HG02798 (cell line): ENCODE measurements at regions not wholly inside any gene's neighbourhood (a gene's known extent, or its start where the extent isn't known, plus 50 kb on each side); places are given as distances from the start of the nearest gene placed in this dataset.
"Not testable (repeated sequence)": the region's sequence is repeated elsewhere in the genome, so short reads cannot be mapped to it uniquely, and the experiment has no call there.

Source experiments
- ATAC-seq: cut with Tn5 transposase; IDR thresholded peaks from one replicate; pipeline ENCODE4 v1.9.1; 2021; ENCODE audit warnings: mild to moderate bottlenecking; ENCODE audit not compliant: unreplicated experiment, poor library complexity

DNA sequence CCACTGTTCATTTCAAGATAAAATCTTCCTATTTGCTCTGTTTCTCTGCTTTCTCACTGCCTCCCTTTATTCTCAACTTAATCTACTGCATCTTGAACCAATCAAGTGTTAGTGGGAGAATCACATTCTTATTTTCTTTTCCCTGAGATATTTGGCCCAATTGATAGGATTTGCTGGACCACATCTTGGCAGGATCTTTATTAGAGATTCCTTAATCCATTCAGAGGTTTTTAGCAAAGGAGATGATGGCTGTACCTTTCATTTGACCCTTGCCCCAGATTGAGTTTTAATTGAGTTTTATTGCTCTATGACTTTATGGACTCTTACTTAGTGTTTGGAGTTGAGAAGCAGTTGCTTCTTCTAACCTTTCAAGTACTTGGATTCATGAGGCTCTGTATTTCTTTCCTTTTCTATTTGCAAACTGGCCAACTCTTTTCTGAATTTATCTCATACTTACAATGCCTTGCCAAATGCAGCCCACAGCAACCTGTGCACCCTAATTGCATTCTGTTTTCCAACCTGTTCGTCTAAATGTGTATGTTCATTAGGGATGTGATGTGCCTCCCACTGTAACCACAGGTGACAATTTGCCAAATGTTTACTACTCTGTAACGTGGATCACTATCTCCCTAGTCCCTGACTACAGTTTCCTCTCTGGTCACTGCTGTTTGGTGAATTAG lies 274.8 kb upstream of the KAZN start:
- no peak for ATAC-seq

DNA sequence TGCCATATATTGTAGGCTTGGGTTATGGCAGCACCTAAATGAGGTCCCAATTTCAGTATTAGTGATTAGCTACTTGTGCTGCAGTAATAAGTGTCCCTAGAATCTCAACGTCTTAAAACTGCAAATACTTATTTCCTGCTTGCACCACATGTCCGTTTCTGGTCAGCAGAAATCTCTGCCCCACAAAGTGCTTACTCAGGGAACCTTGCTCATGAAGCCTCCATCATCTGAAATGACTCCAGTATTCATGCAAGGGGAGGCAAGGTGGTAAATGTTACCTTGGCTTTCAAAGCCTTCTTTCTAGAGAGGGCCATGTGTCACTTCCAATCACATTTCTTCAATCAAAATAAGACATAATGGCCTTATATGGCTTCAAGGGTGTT lies 274.2 kb upstream of the KAZN start:
- ATAC-seq = no peak

DNA sequence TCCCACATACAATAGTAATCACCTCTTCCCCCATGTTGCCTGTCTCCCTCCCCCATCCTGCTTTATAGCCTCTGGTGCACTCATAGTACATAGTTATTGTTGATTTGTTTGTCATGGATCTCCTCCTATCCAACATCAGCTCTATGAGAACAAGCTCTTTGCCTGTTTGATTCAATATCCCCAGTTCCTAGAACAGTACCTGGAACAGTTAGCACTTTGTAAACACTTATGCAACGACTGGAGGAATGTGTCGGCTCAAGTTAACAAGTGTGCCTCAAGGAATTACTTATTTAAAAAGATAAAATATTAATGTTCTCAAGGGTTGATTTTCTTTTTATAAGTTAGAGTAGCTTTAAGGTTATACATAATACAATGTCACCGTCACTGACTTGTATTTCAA lies 271.6 kb upstream of the KAZN start:
- no peak for ATAC-seq

DNA sequence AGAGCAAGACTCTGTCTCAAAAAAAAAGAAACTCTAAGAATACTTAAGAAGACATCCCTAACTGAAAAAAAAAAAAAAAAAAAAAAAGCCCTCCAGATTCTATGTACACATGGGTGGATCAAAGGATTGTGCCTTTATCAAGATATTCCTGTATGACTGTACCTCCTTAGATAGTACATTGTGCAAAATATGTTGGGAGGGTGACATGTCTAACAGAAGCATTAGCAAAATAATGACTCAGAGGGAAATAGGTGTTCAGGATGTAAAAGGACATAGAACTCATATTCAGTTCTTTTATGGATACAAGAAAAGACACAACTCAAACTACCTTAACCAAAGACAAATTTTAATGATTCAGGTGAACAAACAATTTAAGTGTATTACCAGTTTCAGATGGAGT lies 269.8 kb upstream of the KAZN start:
- no peak for ATAC-seq

DNA sequence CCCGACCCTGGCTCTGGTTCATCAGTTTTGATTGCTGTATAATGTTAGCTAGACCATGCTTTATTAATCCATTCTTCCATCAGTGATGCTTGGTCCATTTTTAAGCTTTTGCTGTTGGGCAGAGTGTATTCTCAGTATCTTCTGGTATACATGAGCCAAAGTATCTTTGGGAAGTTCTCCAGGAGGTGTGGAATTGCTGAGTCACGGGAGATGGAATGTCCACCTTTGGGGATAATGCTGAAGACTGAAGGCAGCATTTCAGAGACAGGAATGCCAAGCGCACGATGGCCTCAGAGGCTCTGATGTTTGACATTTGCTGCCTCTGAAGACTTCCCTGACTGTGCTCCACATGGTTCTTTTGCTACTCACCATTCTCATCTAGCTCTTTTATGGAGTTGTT lies 266.3 kb upstream of the KAZN start:
- ATAC-seq = no peak

DNA sequence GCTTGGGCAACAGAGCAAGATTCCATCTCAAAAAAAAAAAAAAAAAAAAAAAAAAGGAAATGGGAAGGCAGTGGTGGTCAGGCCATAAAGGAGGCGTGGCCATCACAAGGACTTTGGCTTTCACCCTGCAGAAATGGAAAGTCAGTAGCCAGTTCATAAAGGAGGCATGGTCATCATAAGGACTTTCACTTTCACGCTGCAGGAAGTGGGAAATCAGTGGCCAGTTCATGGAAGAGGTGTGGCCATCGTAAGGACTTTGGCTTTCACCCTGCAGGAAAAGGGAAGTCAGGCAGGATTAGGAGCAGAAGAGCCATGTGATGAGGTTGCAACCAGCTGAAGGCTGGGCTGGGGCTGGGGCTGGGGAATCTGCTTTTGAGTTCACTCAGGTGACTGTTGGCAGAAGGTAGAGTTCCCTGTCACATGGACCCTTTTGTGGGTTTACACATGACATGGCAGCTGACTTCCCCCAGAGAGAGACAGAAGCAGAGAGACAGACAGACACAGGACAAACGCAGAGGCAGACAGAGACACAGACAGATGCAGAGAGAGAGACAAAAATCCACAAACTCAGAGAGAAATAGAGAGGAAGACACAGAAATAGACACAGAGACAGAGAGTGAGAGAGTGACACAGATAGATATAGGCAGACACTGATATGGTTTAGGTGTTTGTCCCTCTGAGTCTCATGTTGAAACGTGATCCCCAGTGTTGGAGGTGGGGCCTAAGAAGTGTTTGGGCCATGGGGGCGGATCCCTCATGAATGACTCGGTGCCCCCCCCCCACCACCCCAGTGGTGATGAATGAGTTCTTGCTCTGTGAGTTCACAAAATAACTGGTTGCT lies 263.9 kb upstream of the KAZN start:
- no peak for ATAC-seq

DNA sequence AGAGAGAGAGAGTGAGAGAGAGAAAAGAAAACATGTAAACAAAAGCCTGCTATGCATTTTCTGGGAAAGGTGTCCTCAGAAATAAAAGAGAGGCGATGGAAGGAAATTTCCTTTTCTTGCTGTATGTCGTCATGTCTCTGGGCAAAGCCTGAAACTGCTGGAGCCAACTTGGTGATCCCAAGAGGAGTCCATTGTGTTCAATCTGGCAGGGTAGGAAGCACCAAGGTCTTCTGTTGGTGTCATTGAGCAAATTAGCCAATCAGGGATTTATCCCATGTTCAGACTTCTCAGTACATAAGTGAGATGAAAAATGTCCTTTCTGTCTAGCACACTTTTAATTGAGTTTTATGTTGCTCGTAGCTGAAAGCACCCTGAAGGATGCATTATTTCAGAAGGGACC lies 260.0 kb upstream of the KAZN start:
- ATAC-seq = no peak

DNA sequence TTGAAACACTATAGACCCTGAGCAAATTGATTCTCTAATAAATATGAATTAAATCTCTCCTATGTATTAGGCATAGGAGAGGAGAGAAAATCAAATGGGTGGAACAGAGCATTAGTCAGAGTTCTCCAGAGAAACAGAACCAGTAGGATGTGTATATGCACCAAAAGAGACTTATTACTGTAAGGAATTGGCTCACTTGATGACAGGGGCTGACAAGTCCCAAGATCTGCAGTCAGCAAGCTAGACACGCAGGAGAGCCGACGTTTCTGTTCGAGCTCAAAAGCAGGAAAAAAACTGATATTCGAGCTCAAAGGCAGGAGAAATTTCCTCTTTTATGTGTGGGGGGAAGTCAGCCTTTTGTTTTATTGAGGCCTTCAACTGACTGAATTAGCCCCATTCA lies 259.2 kb upstream of the KAZN start:
- no peak for ATAC-seq

DNA sequence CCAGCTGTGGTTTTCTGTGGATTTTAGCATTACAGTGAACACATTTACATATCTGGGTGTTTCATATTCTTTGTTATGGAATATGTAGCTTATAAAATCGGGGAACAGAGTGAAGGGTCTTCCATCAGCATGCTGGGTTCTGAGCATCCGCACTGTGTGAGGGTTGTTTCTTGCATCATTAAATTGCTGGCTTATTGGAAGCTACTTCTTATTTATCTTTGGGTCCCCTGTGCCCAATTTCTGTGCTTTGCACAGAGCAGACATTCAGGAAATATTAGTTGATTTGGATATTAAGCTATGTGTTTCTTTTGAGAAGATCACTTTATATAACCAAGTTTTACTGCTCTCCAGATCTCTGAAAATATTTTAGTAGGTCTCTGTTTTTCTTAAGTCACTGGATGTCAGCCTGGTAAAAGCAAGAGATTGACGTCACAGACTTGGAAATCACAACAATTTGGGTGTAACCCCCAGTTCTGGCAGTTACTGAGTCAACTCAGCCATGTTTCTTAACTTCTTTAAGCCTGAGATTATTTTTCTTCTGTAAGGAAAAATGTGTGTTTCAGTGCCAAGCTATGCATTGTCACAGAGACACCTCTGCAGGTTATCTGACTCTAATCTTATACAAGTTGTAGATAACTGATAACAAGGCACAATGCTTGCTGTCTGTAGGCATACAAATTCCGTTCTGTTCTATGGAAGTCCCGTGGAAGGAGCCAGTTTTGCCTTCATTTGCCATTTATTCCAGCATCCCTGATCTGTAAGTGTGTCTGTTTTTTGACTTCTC lies 258.3 kb upstream of the KAZN start:
- ATAC-seq = no peak

DNA sequence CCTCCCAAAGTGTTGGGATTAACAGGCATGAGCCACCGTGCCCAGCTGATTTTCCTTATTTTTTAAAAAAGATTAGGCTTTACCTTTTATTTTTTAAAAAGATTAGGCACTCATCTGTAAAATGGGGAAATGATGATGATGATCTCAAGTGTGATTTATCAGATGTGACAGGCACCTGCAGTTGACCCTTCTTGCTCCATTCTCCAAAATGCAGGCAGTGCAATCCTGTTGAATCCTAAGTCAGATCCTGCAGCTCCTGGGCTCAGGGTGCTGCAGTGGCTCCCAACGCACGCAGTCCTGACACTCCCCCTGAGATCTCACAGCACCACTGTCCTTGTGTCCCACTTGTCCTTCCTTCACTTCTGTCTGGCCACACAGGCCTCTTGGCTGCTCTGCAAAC lies 257.3 kb upstream of the KAZN start:
- no peak for ATAC-seq

DNA sequence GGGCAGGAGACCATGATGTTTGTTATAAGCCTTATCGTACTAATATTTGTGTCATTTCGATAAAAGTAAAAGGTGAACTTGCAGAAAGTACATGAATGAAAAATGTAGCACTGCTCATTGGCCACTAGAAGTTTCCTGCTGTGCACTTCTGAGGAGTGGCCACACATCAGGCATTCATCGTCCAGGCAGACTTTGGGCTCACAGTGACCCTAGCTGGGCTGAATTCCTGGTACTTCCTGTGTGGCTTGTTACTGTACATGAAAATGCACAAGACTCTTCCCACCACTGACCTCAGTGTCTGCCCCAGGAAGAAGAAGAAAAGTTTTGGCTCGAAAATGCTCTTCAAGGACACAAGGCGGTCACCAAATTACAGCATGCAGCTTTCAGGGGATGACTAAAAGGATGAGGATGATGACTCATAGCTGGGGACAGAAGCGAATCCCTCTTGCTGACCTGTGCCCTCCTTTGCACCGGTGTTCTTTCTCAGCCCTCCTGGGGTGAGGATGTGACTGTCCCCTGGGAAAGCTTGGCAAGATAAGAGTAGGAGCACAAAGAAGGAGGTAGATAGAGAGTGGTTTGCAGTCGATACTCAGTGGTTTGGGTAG lies 252.4 kb upstream of the KAZN start:
- no peak for ATAC-seq

DNA sequence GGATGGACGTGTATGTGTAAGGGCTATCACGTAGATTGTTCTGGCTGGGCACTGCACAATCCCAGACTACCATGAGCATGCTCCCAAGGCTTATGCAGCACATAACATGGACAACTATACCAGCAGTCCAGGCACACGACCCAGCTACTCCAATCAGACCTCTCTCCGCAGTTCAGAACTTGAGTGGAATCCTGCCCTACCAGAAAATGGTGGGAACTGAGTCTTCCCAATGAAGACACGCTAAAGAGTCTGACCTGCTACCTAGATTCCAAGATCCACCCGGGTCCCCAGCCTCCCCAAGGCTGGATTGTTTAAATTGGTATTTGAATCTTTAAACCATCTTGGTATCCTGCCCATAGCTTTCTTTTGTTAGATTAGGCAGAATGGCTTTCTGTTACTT lies 251.3 kb upstream of the KAZN start:
- ATAC-seq = no peak

DNA sequence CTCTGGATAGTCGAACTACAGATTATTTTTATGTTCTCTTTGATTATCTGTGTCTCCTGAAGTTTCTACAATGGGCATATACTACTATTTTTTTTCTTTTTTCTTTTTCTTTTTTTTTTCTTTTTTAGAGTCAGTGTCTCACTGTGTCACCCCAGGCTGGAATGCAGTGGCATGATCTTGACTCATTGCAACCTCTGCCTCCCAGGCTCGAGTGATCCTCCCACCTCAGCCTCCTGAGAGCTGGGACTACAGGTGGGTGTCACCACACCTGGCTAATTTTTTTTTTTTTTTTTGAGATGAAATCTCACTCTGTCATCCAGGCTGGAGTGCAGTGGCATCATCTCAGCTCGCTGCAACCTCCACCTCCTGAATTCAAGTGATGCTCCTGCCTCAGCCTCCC lies 250.7 kb upstream of the KAZN start:
- no peak for ATAC-seq

DNA sequence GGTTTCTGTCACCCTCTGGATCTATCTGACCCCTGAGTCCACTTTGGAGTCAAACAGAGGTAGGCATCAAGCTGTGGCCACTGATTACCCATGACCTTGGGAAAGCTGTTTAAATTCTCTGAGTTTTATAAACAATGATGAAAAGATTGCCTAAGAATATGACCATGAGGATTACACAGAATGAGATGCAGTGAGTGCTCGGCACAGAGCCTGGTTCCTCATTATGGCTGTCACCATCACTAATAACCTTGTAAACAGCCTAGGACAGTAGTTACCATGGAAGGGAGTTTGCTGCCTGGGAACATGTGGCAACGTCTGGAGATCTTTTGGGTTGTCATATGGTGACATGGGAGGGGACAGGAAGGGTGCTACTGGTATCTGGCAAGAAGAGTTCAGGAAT lies 248.3 kb upstream of the KAZN start:
- no peak for ATAC-seq

DNA sequence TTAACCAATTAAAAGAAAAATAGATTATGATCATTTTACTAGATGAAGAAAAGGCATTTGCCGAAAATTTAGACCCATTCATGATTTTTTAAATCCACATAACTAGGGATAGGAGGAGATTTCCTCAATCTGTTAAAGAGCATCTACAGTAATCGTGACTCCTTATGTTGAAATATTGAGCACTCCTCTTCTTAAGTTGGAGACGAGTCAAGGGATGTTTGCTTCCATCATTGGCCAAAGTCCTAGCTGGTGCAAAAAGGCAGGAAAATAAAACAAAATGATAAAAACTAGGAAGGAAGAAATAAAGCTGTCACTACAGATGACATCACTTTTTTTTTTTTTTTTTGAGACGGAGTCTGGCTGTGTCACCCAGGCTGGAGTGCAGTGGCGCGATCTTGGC lies 245.6 kb upstream of the KAZN start:
- no peak for ATAC-seq

DNA sequence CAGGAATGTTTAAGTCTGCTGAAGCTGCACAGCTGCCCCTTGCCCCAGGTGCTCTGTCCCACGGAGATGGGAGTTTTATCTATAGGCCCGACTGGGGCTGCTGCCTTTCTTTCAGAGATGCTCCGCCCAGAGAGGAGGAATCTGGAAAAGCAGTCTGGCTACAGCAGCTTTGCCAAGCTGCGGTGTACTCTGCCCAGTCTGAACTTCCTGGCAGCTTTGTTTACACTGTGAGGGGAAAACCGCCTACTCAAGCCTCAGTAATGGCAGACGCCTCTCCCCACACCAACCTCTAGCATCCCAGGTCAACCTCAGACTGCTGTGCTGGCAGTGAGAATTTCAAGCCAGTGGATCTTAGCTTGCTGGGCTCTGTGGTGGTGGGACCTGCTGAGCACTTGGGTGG lies 237.5 kb upstream of the KAZN start:
- not testable (repeated sequence) for ATAC-seq

DNA sequence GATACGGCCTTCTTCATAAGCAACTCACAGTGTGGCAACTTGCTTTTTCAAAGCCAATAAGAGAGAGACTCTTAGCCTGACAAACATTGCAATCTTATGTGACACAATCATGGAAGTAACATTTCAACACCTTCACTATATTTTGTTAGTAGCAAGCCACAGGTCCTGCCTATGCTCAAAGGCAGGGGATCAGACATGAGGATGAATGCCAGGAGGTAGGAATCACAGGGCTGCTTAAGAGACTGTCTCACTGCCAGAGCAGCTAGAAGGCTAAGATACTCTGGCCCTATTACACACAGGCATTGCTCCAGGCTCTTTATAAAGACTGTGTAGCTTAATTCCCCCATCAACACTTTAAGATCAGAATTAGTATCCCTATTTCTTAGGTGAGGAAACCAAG lies 236.2 kb upstream of the KAZN start:
- no peak for ATAC-seq

DNA sequence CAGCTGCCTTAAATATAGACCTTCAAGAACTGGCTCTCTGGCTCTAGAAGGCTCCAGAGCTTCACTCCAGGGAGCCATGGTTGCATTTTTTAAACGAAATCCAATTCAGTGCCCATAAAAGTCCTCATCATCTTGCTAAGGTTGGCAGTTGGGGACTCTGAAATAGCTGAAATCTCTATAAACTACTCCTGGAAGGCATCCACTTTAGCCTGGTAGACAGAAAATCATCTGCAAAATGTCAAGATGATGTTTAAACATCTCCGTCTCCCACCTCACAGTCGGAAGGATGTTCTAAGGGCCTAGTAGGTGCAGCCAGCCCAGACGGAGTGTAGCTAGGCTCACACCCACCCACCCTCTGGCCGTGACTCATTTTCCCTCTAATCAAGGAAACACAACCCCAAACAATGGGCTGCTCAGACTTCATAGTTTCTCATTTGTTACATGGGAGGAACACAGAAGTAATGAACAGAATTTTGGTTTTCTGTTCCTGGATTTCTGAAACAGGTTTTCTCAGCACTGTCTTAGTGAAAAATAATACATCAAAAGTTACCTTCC lies 235.4 kb upstream of the KAZN start:
- no peak for ATAC-seq

DNA sequence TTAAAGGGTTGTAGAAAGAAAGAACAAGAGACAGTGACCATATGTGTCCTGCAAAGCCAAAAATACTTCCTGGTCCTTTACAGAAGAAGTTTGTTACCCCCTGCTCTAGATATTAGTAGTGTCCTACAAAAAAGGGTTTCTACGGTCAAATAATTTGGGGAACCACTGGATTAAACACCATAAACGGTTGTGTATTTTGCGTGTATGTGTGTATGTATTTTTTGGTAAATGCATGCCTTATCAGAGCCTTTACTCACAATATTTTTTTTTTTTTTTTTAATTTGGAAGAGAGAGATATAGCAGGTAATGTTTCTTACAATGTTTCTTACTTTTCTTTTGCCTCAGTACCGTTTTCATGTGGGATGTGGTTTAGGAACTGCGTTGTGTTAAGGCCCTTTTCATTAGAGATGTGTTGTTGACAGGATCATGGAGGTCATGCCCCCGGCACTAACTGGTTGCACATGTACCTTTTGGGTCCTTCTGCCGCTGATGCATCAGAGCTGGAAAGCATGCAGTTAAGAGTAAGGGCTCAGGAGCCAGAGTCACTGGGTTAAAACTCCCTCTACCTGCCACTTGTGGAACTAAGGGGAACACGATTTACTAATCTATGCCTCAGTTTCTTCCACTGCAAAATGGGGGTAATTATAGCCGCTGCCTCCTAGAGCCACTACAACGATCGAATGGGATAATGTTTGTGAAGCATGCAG lies 234.6 kb upstream of the KAZN start:
- ATAC-seq = no peak
